HG03095 (cell line): ENCODE measurements at regions not wholly inside any gene's neighbourhood (a gene's known extent, or its start where the extent isn't known, plus 50 kb on each side); places are given as distances from the start of the nearest gene placed in this dataset.
"Not testable (repeated sequence)": the region's sequence is repeated elsewhere in the genome, so short reads cannot be mapped to it uniquely, and the experiment has no call there.

Experiments
- ATAC-seq: cut with Tn5 transposase; IDR thresholded peaks from one replicate; pipeline ENCODE4 v1.9.1; 2021; ENCODE audit warnings: moderate library complexity; ENCODE audit not compliant: unreplicated experiment

- ATAC-seq: no peak
Observed at GRCh38 chr9:27672718-27673117, 99.4 kb upstream of the C9orf72 start.

DNA sequence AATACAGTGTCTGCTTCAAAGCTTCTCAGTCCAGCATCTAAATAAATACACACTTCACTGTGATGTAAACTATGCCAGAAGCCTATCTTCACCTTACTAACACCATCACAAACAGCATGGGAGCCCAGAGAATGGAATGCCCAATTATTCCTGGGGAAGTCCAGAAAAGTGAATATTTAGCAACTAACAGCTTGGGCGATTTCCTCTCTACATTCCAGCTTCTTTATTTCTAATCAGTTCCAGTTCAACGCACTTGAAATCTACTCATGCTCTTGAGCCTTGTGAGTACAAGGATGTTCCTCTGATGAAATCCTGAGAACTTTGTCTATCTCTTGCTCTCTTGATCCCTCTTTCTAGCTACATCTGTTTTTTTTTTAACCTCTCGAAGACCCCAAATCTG, 100.4 kb upstream of the C9orf72 start:
- no peak for ATAC-seq

GRCh38 chr9:27675354-27675753, 102.1 kb upstream of the C9orf72 start:
- no peak for ATAC-seq

GRCh38 chr9:27676827-27677226, 103.5 kb upstream of the C9orf72 start:
- ATAC-seq: no peak

- no peak for ATAC-seq
Observed at GRCh38 chr9:27679338-27679737, 106.1 kb upstream of the C9orf72 start.

DNA sequence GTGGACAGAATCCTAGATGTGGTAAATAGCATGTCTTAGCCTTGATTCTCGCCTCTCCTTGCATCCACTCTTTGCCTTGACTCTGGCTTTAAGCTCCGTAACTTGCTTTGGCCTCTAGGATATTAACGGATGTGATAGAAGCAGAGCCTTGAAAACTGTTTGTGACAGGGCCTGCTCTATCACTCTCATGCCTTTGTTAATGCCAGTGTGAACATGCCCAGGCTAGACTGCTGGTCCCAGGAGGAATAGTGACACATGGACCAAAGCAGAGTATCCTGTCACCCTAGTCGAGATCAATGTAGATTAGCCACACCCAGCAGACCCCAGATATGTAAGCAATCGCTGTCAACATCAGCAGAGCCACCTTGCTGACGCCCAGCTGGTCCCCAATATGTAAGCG, 109.9 kb upstream of the C9orf72 start:
- ATAC-seq: no peak

- no peak for ATAC-seq
Observed at GRCh38 chr9:27688954-27689353, 115.7 kb upstream of the C9orf72 start.

GRCh38 chr9:27690816-27691215, 117.5 kb upstream of the C9orf72 start:
- not testable (repeated sequence) for ATAC-seq

DNA sequence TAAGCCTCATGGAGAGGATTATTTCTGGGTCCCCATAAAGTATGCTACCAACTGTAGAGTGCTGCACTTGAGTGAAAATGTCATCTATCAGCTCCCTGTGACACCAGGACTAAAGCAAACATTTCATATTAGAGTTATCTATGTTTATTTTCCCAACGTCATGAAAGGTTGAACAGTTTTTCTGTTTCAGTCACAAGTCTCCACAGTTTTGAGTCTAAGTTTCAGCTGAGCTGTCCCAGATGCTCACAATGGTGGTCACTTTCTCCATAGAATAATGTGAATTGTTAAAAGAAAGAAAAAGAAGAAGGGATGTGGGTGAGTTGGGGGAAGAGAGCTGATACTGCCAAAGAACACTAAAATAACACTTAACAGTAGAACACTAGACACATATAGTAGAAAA, 126.3 kb upstream of the C9orf72 start:
- no peak for ATAC-seq

- no peak for ATAC-seq
Observed at GRCh38 chr9:27701016-27701415, 127.7 kb upstream of the C9orf72 start.

DNA sequence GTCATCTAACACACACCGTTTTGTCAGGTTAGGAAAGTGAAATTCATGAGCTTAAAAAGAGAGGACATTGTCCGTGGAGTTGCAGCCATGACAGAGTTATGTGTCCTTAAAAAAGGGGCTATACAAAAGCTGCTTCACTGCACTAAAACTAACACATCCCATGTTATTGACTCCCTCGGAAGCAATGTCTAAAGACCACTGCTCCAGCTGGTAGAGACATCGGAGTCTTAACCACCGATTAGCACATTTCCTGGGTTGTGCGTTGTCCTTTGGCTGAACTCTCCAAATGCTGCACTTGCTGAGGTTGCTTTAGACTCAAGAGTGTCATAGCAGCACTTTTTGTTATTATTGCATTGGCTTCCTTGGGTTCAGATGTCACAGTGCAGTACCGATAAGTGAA, 128.3 kb upstream of the C9orf72 start:
- no peak for ATAC-seq

GRCh38 chr9:27703216-27703980, 130.1 kb upstream of the C9orf72 start:
- no peak for ATAC-seq

DNA sequence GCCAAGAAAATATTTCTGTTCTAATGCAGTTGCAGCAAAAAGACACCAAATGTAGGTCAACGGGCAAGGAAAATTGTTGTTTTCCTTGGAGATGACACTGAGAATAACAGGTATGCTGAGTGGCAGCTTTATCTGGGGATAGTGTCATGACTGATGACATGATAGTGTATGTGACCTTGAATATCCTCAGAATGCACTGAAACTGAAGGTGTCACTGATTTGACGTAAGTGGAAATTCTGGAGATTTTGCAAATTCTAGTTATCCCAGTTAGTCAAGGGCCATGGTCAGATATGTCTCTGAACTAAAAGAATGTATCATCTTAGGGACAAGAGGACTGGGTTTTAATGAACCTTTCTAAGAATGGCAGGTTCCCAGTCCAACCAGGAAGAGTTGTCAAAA, 138.0 kb upstream of the C9orf72 start:
- ATAC-seq: no peak

DNA sequence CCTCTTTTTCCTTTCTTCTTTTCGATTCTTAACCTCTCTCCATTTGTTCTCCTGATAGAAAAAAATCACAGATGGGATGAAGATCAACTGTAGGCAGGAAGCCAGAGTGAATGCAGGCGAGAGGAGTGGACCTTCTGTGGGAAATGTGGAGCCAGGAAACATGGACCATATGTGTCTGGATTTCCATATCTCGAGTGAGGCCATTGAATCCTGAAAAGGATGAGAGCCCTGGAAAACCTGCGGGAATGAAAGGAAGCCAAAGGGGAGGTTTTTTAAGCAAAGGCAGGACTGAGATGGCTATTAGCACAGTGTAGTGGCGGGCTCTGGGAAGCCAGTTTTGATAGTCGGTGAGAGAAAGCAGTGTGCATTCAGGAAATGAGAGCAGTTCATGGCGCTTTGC, 139.5 kb upstream of the C9orf72 start:
- ATAC-seq: no peak

GRCh38 chr9:27714388-27714787, 141.1 kb upstream of the C9orf72 start:
- no peak for ATAC-seq

DNA sequence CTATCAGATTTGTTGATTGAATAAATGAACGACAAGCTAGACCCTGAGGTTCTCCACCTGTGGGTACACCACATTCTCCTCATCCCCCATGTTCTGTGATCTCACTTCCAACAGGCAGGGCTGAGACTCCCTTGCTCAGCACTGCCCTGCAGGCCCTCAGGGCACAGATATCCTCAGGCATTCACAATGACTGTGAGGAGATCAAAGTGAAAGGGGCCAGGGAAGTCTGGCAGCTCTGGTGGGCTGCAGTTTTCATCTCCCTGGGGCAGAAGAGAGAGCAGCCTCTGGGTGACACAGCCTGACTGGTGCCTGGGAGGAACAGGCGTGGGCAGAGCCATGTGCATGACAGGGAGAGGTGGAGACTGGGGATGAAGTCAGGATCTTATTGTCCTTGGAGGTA, 142.4 kb upstream of the C9orf72 start:
- no peak for ATAC-seq

- ATAC-seq: no peak
Observed at GRCh38 chr9:27717991-27718390, 144.7 kb upstream of the C9orf72 start.

GRCh38 chr9:27719711-27720110, 146.4 kb upstream of the C9orf72 start:
- no peak for ATAC-seq

DNA sequence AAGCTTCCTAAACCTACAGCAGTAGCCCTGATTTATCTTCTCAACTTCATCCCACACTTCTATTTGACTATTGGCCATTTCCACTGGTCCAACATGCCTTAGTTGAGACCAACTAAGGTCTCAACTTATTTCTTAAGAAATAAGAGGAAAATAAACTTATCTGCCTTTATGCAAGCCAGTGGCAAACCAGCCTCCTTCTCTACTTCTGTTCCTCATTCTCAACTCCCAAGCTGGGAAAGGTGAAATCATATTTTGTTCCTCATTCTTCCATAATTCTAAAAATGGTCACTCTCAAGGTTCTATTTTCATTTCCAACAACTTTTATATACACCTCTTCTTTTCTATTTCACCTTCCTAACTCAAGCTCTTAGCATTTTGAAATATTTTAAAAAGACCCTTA, 149.6 kb upstream of the C9orf72 start:
- no peak for ATAC-seq

- peak; percentile 68 for ATAC-seq
Observed at GRCh38 chr9:27726244-27727081, 153.2 kb upstream of the C9orf72 start.

- no peak for ATAC-seq
Observed at GRCh38 chr9:27732494-27732893, 159.2 kb upstream of the C9orf72 start.

DNA sequence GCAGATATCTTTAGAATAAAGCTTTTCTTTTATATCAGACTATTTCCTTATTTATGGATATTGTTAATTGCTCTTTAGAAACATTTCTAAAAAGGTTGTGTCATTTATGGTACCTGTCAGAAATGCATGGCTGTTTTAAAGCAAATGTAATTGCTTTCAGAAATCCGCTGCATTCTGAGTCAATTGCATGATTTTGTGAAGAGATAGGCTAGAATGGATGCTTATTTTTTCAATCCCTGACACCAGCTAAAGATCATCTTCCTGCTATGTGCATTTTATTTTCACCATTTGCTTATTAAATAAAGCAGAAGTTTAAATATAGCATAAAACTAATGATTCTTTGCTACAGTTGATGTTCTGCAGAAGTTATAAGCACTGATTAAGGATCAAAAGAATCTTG, 170.2 kb upstream of the C9orf72 start:
- ATAC-seq: no peak
